ENCODE measurements at regions not wholly inside any gene's neighbourhood (a gene's known extent, or its start where the extent isn't known, plus 50 kb on each side); places are given as distances from the start of the nearest gene placed in this dataset.

DNA sequence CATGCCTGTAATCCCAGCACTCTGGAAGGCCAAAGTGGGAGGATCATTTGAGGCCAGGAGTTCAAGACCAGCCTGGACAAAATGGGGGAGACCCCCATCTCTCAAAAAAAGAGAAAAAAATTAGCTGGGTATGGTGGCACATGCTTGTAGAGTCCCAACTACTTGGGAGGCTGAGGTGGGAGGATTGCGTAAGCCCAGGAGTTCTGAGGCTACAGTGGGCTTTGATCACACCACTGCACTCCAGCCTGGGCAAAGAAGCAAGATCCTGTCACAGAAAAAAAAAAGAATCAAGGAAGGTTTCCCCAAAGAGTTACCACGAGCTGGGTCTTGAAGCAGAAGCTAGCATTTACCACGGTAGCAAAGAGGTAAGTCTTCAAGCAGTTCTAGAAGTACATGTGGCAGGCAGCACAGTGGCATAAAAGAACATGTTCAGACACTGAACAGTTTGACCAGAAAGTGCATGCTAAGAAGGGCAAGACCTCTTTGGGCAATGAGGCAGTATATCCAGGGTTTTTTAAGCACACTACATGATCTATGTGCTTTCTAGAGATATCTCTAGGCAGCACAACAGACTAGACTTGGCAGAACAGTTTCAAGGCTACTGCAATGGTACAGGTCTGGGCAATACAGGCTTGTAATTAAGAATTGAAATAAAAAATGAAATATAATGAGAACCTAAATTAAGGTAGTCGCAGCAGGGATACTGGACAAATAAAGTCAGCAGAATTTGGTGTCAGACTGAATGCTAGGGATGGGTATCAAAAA, 418.5 kb downstream of the SHQ1 start:
- H3K9me3 Mint-ChIP-seq = peaks cover 5% of the 10 kb centered on the region

DNA sequence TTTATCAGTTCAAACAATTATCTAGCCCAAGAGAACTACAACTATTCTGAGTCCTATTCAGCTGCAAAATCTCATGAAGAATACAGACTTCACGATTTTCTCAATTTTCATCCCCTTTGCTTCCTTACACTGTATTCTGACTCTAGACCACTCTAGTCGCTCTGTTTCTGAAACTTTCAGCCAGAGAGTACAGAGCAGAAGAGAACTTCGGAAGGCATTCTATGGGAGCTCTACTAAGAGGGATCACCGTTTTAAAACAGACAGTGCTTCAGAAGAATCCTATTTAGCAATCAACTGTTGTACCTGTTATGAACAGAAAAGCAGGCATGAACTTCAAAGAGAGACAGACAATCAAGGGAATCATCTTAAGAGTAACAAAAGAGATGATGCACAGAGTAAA, 419.4 kb downstream of the SHQ1 start:
- peaks cover 81% of the 10 kb centered on the region for H3K4me1 Mint-ChIP-seq (ENCODE audit: low read depth)
- peak overlapping the region; percentile 33 for H3K4me3 Mint-ChIP-seq
- no peaks in the 10 kb centered on the region for H3K27me3 Mint-ChIP-seq (ENCODE audit: low read depth)
- H3K9me3 Mint-ChIP-seq = no peaks in the 10 kb centered on the region
- ATAC-seq (peak; percentile 23 to 35), DNase-seq (no peak)
- H3K36me3 Mint-ChIP-seq (ENCODE audit: insufficient read depth) = peaks cover 13% of the 10 kb centered on the region

More for the DNA sequence above, 418.5 kb downstream of the SHQ1 start:
- Mint-ChIP-seq H3K4me1 (ENCODE audit: low read depth) (peaks cover 89% of the 10 kb centered on the region), H3K4me3 (no peak overlapping the region), H3K36me3 (ENCODE audit: insufficient read depth) (peaks cover 17% of the 10 kb centered on the region), H3K27me3 (ENCODE audit: low read depth) (no peaks in the 10 kb centered on the region)
- ATAC-seq (no peak), DNase-seq (no peak)

DNA sequence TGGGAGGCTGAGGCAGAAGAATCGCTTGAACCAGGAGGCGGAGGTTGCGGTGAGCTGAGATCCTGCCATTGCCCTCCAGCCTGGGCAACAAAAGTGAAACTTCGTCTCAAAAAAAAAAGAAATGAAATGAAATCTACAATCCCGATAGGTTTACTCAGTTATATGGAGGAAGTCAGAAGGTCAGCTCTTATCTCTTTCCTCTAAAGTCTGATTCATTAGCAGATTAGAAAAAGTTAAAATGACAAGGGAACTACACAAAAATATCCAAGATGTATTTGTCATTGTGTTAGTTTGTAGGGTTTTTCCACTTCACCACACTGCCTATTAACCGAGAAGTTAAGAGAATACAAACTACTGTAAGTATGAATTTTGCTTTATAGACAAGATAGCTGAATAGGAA, 420.6 kb downstream of the SHQ1 start:
- H3K36me3 Mint-ChIP-seq (ENCODE audit: insufficient read depth) = peaks cover 16% of the 10 kb centered on the region
- peaks cover 76% of the 10 kb centered on the region for H3K4me1 Mint-ChIP-seq (ENCODE audit: low read depth)
- DNase-seq (no peak), ATAC-seq (peak in 1 of 2 donors; percentile 11)
- H3K9me3 Mint-ChIP-seq = peaks cover 1% of the 10 kb centered on the region
- peak overlapping the region; percentile 50 for H3K4me3 Mint-ChIP-seq
- H3K27me3 Mint-ChIP-seq (ENCODE audit: low read depth) = no peaks in the 10 kb centered on the region

DNA sequence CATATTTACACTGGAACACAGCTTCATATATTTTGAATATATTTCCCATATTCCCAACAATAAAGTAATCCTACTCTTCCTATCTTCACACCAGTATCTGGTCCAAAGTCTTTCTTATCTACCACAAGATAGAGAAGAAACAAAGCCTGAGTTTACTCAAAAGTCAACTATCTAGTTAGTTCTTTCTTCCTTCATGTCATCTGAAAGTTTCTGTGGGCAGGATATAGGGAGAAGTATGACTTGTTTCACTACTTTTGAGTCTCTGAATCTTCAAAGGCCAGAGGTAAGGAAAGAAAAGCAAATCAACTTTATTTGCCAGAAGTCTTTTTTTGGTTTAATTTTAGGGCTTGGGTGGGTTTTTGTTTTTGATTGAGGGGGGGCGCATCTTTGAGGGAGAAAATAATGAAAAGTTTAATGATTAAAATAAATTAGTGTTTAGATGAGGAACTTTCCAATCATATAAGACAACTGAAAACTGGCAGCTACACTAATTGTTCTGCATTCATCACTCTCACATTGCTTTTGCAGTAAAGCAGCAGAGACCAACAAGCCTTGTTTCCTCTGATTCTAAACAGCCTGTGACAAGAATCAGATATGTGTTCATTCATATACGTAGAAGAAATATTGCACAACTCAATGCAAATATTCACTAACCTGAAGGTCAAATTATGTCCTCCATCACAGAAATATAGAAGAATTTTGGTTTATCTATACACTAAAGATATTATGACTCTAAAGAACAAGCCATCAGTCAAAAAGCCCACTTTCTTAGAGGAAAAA, 421.4 kb downstream of the SHQ1 start:
- peaks cover 9% of the 10 kb centered on the region for H3K9me3 Mint-ChIP-seq
- H3K27me3 Mint-ChIP-seq (ENCODE audit: low read depth) = no peaks in the 10 kb centered on the region
- H3K4me1 Mint-ChIP-seq (ENCODE audit: low read depth) = peaks cover 70% of the 10 kb centered on the region
- peak; percentile 76 to 81 for ATAC-seq
- peak overlapping the region; percentile 50 for H3K4me3 Mint-ChIP-seq
- H3K36me3 Mint-ChIP-seq (ENCODE audit: insufficient read depth) = peaks cover 19% of the 10 kb centered on the region
- DNase-seq = no peak

DNA sequence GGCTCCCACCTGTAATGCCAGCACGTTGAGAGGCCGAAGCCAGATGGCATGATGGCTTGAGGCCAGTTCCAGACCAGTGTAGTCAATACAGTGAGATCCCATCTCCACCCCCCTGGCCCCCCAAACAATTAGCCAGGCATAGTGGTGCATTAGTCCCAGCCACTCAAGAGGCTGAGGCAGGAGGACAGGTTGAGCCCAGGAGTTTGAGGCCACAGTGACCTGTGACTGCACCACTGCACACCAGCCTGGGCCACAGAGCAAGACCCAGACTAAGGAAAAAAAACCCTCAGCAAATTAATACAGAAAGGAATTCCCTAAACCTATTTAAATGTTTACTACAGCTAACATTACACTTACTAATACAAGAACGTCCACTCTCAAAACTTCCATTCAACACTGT, 424.6 kb downstream of the SHQ1 start:
- Mint-ChIP-seq H3K4me1 (ENCODE audit: low read depth) (peaks cover 61% of the 10 kb centered on the region), H3K9me3 (peaks cover 11% of the 10 kb centered on the region), H3K36me3 (ENCODE audit: insufficient read depth) (peaks cover 30% of the 10 kb centered on the region), H3K27me3 (ENCODE audit: low read depth) (no peaks in the 10 kb centered on the region), H3K4me3 (no peak overlapping the region)
- no peak for ATAC-seq
- no peak for DNase-seq

DNA sequence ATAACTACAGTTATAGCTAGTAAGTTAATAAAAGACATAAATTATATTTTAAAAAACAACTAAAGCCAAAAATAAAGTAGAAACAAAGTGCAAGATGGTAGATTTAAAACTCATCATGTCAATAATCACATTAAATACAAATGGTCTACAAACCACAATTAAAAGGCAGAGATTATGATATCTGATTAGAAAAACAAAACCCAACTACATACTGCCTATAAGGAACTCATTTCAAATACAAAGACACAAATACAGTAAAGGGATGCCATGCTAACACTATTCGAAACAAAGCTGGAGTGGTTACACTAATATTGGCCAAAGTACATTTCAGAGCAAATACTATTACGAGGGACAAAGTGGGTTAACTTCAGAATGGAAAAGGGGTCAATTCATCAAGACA, 426.5 kb downstream of the SHQ1 start:
- DNase-seq (no peak), ATAC-seq (no peak)
- Mint-ChIP-seq H3K36me3 (ENCODE audit: insufficient read depth) (peaks cover 28% of the 10 kb centered on the region), H3K4me3 (no peak overlapping the region), H3K27me3 (ENCODE audit: low read depth) (no peaks in the 10 kb centered on the region), H3K4me1 (ENCODE audit: low read depth) (peaks cover 59% of the 10 kb centered on the region), H3K9me3 (peaks cover 11% of the 10 kb centered on the region)

DNA sequence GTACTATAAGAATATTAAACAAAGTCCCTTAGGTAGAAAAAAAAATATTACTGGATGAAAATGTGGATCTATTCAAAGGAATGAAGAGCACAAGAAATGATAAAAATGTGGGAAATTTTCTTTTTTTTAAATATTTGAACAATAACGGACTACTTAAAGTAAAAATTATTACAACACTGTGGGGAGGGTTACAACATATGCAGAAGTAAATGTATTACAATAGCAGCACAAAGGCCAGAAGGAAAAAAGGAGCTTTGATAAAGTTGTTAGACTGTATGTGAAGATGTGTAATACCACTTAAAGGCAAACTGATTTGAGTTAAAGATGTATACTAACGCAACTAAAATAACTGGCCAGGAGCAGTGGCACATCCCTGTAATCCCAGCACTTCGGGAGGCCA, 427.1 kb downstream of the SHQ1 start:
- Mint-ChIP-seq H3K27me3 (ENCODE audit: low read depth) (no peaks in the 10 kb centered on the region), H3K4me1 (ENCODE audit: low read depth) (peaks cover 59% of the 10 kb centered on the region), H3K9me3 (peaks cover 11% of the 10 kb centered on the region), H3K4me3 (no peak overlapping the region), H3K36me3 (ENCODE audit: insufficient read depth) (peaks cover 27% of the 10 kb centered on the region)
- no peak for ATAC-seq
- DNase-seq = no peak

DNA sequence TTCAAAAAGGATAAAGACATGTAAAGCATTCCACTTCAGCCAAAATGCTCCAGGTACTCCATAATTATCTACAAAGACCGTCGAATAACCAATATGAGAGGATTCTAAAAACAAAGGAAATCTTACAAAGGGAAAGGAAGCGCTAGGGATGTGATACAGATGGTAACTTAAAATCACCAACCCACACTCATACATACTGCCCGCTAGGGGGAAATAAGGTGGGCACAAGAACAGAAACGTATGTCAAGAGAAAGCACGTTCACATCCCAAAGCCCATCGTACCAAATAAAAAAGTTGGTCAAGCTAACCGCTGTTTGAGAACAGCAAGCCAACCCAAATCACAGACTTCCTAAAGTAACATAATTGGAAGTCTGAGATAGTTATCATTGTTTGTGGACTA, 429.4 kb downstream of the SHQ1 start:
- no peak for ATAC-seq
- peaks cover 60% of the 10 kb centered on the region for H3K4me1 Mint-ChIP-seq (ENCODE audit: low read depth)

DNA sequence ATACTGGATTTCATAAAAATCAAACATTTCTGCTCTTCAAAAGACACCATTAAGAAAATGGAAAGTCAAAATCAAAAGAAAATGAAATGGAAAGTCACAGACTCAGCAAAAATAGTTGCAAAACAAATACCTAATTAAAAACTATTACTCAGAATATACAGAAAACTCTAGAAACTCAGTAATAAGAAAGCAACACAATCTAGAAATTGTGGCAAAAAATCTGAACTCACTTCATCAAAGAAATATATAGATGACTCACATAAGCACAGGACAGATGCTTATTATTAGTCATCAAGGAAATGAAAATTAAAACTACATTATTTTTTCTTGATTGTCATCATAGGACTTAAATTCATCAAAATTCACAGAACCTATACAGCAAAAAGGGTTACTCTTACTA, 430.0 kb downstream of the SHQ1 start:
- no peaks in the 10 kb centered on the region for H3K27me3 Mint-ChIP-seq (ENCODE audit: low read depth)
- peaks cover 28% of the 10 kb centered on the region for H3K36me3 Mint-ChIP-seq (ENCODE audit: insufficient read depth)
- peak; percentile 74 to 76 for ATAC-seq
- H3K9me3 Mint-ChIP-seq = peaks cover 11% of the 10 kb centered on the region
- H3K4me1 Mint-ChIP-seq (ENCODE audit: low read depth) = peaks cover 60% of the 10 kb centered on the region
- H3K4me3 Mint-ChIP-seq = peak overlapping the region; percentile 24
- DNase-seq = no peak

More for the DNA sequence above, 429.4 kb downstream of the SHQ1 start:
- Mint-ChIP-seq H3K27me3 (ENCODE audit: low read depth) (no peaks in the 10 kb centered on the region), H3K4me3 (peak overlapping the region; percentile 24), H3K9me3 (peaks cover 11% of the 10 kb centered on the region), H3K36me3 (ENCODE audit: insufficient read depth) (peaks cover 31% of the 10 kb centered on the region)
- no peak for DNase-seq

DNA sequence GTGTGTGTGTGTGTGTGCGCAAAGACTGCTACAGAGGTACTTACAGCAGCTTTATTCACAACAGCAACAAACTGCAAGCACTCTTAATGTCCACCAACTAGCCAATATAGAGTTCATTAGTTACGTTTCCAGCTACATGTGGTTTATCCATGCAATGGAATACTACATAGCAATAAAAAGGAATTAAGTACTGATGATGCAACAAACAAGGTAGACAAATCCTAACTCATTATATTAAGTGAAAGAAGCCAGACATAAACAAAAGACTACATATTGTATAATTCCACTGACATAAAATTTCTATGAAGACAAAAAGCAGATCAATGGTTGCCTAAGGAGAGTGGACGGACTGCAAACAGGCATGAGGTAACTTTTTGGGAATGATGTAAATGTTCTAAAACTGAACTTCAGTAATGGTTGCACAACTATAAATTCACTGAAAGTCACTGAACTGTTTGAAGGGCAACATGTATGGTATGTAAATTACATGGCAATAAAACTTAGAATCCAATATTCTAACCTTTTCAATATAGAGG, 433.7 kb downstream of the SHQ1 start:
- H3K4me1 Mint-ChIP-seq (ENCODE audit: low read depth) = peaks cover 83% of the 10 kb centered on the region
- no peak overlapping the region for H3K4me3 Mint-ChIP-seq
- DNase-seq (no peak), ATAC-seq (no peak)
- no peaks in the 10 kb centered on the region for H3K9me3 Mint-ChIP-seq
- H3K36me3 Mint-ChIP-seq (ENCODE audit: insufficient read depth) = peaks cover 9% of the 10 kb centered on the region
- H3K27me3 Mint-ChIP-seq (ENCODE audit: low read depth) = no peaks in the 10 kb centered on the region

DNA sequence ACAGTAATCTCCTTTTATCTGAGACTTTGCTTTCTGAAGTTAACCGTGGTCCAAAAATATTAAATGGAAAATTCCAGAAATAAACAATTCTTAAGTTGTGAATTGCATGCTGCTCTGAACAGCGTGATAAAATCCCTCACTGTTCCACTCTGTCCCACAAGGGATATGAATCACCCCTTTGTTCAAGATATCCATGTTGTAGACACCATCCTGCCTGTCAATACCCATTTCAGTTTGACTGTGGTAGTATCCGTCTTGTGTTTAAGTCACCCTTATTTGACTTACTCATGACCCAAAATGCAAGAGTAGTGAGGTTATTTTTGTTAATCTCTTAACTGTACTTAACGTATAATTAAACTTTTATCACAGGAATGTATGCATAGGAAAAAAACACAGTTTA, 435.0 kb downstream of the SHQ1 start:
- DNase-seq (no peak), ATAC-seq (peak; percentile 68 to 70)
- H3K36me3 Mint-ChIP-seq (ENCODE audit: insufficient read depth) = peaks cover 9% of the 10 kb centered on the region
- H3K9me3 Mint-ChIP-seq = no peaks in the 10 kb centered on the region
- no peak overlapping the region for H3K4me3 Mint-ChIP-seq
- H3K27me3 Mint-ChIP-seq (ENCODE audit: low read depth) = no peaks in the 10 kb centered on the region
- peaks cover 85% of the 10 kb centered on the region for H3K4me1 Mint-ChIP-seq (ENCODE audit: low read depth)

DNA sequence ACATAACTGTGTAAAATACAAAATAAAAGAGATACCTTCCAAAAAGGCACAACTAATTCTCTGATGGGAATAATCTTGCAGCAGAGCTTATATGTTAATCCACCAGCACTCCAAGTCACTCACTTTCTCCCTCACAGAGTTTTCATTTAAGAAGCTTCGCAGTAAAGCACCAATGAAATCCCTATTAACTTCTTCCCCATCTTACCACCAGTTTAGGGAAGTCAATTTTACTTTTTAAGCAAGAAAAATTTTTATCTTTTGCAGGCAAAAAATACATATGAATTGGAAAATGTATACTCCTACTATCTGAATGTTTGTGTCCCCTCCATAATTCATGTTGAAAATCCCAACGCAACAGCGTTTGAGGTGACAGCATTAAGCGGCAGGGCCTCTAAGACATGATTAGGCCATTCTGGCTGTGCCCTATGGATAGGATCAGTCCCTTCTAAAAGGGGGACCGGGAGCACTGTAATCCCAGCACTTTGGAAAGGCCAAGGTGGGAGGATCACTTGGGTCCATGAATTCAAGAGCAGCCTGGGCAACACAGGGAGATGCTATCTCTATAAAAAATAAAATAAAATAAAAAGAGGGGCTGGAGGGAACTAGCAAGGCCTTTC, 435.8 kb downstream of the SHQ1 start:
- no peak for DNase-seq
- peaks cover 84% of the 10 kb centered on the region for H3K4me1 Mint-ChIP-seq (ENCODE audit: low read depth)
- no peak for ATAC-seq
- no peaks in the 10 kb centered on the region for H3K9me3 Mint-ChIP-seq
- no peak overlapping the region for H3K4me3 Mint-ChIP-seq
- peaks cover 13% of the 10 kb centered on the region for H3K36me3 Mint-ChIP-seq (ENCODE audit: insufficient read depth)
- H3K27me3 Mint-ChIP-seq (ENCODE audit: low read depth) = no peaks in the 10 kb centered on the region

DNA sequence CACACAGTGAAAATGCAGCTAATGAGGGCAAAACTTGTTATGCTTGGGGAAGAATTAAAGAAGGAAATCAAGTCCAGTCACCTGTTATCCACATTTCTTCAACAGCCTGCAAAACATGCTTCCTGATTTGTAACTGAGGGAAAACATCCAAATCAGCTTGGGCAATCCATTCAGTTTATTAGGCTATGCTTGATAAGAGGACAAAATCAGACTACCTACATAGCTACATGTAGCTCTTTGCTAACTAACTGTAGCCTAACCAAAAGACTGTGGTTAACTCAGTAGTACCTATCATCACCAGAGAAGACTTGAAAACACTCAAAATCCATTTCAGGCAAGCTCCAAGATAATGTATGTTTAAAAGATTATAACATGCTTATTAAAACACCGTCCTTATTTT, 436.4 kb downstream of the SHQ1 start:
- Mint-ChIP-seq H3K27me3 (ENCODE audit: low read depth) (no peaks in the 10 kb centered on the region), H3K36me3 (ENCODE audit: insufficient read depth) (peaks cover 13% of the 10 kb centered on the region), H3K4me3 (no peak overlapping the region), H3K9me3 (no peaks in the 10 kb centered on the region), H3K4me1 (ENCODE audit: low read depth) (peaks cover 86% of the 10 kb centered on the region)
- DNase-seq (no peak), ATAC-seq (no peak)

DNA sequence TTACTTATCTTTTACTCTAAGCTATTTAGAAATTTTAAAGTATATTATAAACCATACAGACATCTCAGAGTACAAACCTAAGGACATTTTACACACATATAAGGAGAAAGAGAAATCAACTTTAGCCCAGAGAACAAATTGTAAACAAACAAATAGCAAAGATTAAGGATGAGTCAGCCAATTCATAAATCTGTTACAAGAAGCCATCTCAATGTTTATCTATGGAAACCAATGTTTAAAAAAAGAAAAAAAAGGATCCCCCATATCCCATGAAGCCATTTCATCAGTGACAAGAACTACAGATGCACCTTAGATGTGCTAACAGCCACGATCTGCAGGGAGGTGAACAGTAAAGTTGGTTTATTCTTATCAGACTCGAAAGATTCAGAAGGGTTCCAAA, 437.1 kb downstream of the SHQ1 start:
- ATAC-seq = no peak
- no peak overlapping the region for H3K4me3 Mint-ChIP-seq
- H3K36me3 Mint-ChIP-seq (ENCODE audit: insufficient read depth) = peaks cover 13% of the 10 kb centered on the region

More for the DNA sequence above, 437.1 kb downstream of the SHQ1 start:
- DNase-seq = no peak
- H3K9me3 Mint-ChIP-seq = no peaks in the 10 kb centered on the region
- H3K27me3 Mint-ChIP-seq (ENCODE audit: low read depth) = no peaks in the 10 kb centered on the region
- H3K4me1 Mint-ChIP-seq (ENCODE audit: low read depth) = peaks cover 86% of the 10 kb centered on the region

Measured in activated T-cell treated with anti-CD3 and anti-CD28 coated beads, Interleukin-2, amount 50 U/mL, for 4 hours (primary cell).